ENCODE measurements at regions not wholly inside any gene's neighbourhood (a gene's known extent, or its start where the extent isn't known, plus 50 kb on each side); places are given as distances from the start of the nearest gene placed in this dataset.

GRCh38 chr1:29433830-29434229, 197.5 kb downstream of the PTPRU start:
- no TSS peak for BruUV-seq (replicated peaks)
- Histone ChIP-seq H3K4me3 (replicated peaks in 1 of 3; ENCODE audit: insufficient read depth in 1 of 3, low read depth in 2 of 3, low read length in 3 of 3) (no peak overlapping the region), H4K20me1 (ENCODE audit: insufficient read depth, low read length) (no peaks in the 10 kb centered on the region), H2AFZ (ENCODE audit: low read length) (no peak overlapping the region), H3K36me3 (replicated peaks in 1 of 2; ENCODE audit: control insufficient read depth in 1 of 2, insufficient read depth in 2 of 2, low read length in 2 of 2) (no peaks in the 10 kb centered on the region), H3K4me2 (ENCODE audit: low read depth, low read length) (no peak overlapping the region), H3K9me3 (ENCODE audit: low read length) (no peaks in the 10 kb centered on the region; the same call in 1 of the 2 replicates), H3K27me3 (ENCODE audit: control insufficient read depth in 1 of 2, insufficient read depth in 2 of 2, low read length in 2 of 2) (0 out of 5 replicates have a peak, but pooled peaks cover 0 to 2% of the 10 kb centered on the region in 2 experiments), H3K4me1 (ENCODE audit: insufficient read depth, low read length) (peaks cover 7% of the 10 kb centered on the region), H3K27ac (ENCODE audit: extremely low read length, insufficient read depth, low read length) (no peak overlapping the region), H3K9ac (ENCODE audit: insufficient read depth, low read depth, low read length) (no peak overlapping the region), H3K79me2 (ENCODE audit: insufficient read depth, low read length) (no peaks in the 10 kb centered on the region)
- no peak for DNase-seq (ENCODE audit: low spot score)
- ChIA-PET POLR2A (no interaction called here), CTCF (ENCODE audit: low intra/inter-chr PET ratio, low total read pairs) (no interaction called here)
- 49% methylated on average over 3 of the region's 3 CpGs for WGBS (ENCODE audit: low lambda C conversion rate)
- in situ Hi-C loops (cut with HindIII; ENCODE audit: extremely low pct_ligation_motif_present, low pct_unique_long_range_greater_than_20kb) = no loop called here
- TF ChIP-seq MEF2D (CRISPR knock-in tag; IDR thresholded peaks at IDR 0.05) (no peak), CEBPB (IDR thresholded peaks at IDR 0.05; ENCODE audit: borderline replicate concordance, low read depth, low read length) (peak; percentile 70; the same call in 1 of the 2 replicates)
- ATAC-seq = no peak
- intact Hi-C loops (cut with micrococcal nuclease; ENCODE audit: unreplicated experiment) = no loop called here
- no peak for FAIRE-seq

GRCh38 chr1:29431138-29431537, 194.8 kb downstream of the PTPRU start:
- Histone ChIP-seq H3K4me2 (ENCODE audit: low read depth, low read length) (no peak overlapping the region), H3K9me3 (ENCODE audit: low read length) (no peaks in the 10 kb centered on the region; the same call in 1 of the 2 replicates), H2AFZ (ENCODE audit: low read length) (no peak overlapping the region), H3K36me3 (replicated peaks in 1 of 2; ENCODE audit: control insufficient read depth in 1 of 2, insufficient read depth in 2 of 2, low read length in 2 of 2) (no peaks in the 10 kb centered on the region), H3K4me1 (ENCODE audit: insufficient read depth, low read length) (peaks cover 7% of the 10 kb centered on the region), H3K27ac (ENCODE audit: extremely low read length, insufficient read depth, low read length) (no peak overlapping the region), H3K27me3 (ENCODE audit: control insufficient read depth in 1 of 2, insufficient read depth in 2 of 2, low read length in 2 of 2) (no peaks in the 10 kb centered on the region), H4K20me1 (ENCODE audit: insufficient read depth, low read length) (no peaks in the 10 kb centered on the region), H3K79me2 (ENCODE audit: insufficient read depth, low read length) (no peaks in the 10 kb centered on the region), H3K9ac (ENCODE audit: insufficient read depth, low read depth, low read length) (no peak overlapping the region), H3K4me3 (replicated peaks in 1 of 3; ENCODE audit: insufficient read depth in 1 of 3, low read depth in 2 of 3, low read length in 3 of 3) (no peak overlapping the region)
- FAIRE-seq (no peak), ATAC-seq (no peak), DNase-seq (ENCODE audit: low spot score) (no peak)
- peak; percentile 92; the same call in 1 of the 2 replicates for TF ChIP-seq ZNF564 (CRISPR knock-in tag; IDR thresholded peaks at IDR 0.05)
- TF ChIP-seq, protein P1, sequence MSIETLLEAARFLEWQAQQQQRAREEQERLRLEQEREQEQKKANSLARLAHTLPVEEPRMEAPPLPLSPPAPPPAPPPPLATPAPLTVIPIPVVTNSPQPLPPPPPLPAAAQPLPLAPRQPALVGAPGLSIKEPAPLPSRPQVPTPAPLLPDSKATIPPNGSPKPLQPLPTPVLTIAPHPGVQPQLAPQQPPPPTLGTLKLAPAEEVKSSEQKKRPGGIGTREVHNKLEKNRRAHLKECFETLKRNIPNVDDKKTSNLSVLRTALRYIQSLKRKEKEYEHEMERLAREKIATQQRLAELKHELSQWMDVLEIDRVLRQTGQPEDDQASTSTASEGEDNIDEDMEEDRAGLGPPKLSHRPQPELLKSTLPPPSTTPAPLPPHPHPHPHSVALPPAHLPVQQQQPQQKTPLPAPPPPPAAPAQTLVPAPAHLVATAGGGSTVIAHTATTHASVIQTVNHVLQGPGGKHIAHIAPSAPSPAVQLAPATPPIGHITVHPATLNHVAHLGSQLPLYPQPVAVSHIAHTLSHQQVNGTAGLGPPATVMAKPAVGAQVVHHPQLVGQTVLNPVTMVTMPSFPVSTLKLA (IDR thresholded peaks at IDR 0.05) = peak; percentile 36; the same call in 1 of the 2 replicates
- no peak for TF ChIP-seq ELF1 (CRISPR knock-in tag; IDR thresholded peaks at IDR 0.05)
- ChIA-PET CTCF (ENCODE audit: low intra/inter-chr PET ratio, low total read pairs) (no interaction called here), POLR2A (no interaction called here)
- in situ Hi-C loops (cut with HindIII; ENCODE audit: extremely low pct_ligation_motif_present, low pct_unique_long_range_greater_than_20kb) (no loop called here), intact Hi-C loops (cut with micrococcal nuclease; ENCODE audit: unreplicated experiment) (no loop called here)
- 21% methylated on average over 3 of the region's 3 CpGs for WGBS (ENCODE audit: low lambda C conversion rate)
- BruUV-seq (replicated peaks) = no TSS peak
